ENCODE measurements at regions not wholly inside any gene's neighbourhood (a gene's known extent, or its start where the extent isn't known, plus 50 kb on each side); places are given as distances from the start of the nearest gene placed in this dataset.
"Not testable (repeated sequence)": the region's sequence is repeated elsewhere in the genome, so short reads cannot be mapped to it uniquely, and the experiment has no call there.

DNA sequence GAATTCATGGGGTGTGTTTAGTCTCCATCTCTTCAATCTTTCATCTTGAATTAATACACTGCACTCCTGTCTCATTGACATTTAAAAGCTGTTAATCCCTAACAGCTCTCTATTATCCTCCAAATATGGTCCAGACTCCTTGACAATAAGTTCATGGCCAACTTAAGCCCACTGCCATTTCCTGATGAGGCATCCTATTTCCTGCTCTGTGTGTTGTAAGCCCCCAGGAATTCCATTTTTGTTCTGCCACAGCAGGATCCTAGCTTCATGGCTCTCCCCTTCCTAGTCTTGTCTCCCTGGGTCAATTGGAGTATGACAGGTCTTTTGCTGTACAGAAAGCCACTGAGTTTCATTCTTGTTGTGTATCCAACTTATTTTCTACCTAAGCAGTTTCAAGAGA lies 218.8 kb downstream of the OTUD1 start:
- no peak for DNase-seq

DNA sequence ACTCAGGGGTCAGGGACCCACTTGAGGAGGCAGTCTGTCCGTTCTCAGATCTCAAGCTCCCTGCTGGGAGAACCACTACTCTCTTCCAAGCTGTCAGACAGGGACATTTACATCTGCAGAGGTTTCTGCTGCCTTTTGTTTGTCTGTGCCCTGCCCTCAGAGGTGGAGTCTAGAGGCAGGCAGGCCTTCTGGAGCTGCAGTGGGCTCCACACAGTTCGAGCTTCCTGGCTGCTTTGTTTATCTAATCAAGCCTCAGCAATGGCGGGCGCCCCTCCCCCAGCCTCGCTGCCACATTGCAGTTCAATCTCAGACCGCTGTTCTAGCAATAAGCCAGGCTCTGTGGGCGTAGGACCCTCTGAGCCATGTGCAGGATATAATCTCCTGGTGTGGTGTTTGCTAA lies 233.0 kb downstream of the OTUD1 start:
- not testable (repeated sequence) for DNase-seq

DNA sequence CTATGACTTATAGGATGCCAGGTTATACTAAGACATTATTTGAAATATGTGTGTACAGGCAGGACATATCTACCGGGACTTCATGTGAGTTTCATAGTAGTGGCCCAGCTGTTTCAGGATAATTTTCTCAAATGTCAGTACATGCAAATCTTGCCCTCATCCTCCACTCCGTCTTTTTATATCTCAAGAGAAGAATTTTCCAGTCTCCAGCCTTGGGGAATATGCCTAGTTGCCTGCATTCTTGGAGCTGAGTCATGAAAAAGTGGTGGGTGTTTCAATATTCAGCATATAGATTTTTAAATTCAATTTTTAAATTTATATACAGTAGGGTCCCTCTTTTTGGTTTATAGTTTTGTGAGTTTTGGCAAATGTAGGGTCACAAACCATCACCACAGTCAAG lies 236.7 kb downstream of the OTUD1 start:
- DNase-seq = no peak

DNA sequence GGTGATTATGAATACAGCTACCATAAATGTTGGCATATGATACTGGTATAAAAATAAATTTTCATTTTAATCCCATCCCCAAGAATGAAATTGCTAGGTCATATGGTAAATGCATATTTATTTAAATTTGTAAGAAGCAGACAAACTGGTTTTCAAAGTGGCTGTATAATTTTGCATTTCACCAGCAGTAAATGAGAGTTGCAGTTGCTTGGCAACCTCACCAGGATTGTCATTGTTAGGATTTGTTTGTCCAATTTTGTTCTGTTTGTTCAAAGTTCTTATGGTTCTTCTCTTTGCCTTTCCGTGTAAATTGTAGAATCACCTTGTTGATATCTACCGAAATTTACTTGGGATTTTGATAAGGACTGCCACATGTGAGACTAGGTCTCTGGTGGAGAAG lies 237.4 kb downstream of the OTUD1 start:
- DNase-seq = no peak

DNA sequence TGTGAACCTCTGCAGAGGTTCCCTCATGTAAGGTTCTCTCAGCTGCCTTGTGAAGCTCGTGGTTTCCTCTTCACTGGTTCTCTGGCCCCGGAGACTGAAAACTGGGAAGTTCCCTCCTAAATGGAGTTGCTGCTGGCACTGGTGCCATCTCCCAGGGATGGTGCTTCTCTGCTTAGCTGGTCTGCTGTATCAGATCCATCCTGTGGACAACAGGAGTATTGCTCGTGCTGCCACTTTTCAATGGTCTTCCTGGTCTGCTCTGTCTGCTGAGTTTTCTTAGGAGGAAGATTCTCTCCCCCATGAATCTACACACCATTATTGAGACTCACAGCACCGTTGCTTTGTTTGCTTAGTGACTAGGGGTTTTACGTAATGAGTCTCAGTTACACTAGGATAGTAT lies 247.8 kb downstream of the OTUD1 start:
- DNase-seq = no peak

DNA sequence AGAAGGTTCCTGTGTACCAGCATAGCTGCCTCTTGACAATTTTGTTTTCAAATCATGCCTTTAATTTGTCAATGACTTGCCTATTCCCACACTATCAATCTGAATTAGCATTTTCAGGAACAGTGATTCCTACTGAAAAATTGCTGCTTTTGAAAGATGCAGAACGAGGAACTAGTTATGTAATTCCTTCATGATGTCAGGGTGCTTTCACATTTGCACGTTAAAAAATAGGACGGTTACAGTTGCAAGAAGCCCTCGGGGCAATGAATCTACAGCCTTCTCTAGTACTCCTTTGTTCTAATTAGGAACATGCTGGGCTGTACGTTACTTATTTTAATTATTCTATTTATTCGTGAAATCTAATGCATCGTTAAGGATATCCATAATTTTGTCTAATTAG lies 253.9 kb downstream of the OTUD1 start:
- DNase-seq = no peak

DNA sequence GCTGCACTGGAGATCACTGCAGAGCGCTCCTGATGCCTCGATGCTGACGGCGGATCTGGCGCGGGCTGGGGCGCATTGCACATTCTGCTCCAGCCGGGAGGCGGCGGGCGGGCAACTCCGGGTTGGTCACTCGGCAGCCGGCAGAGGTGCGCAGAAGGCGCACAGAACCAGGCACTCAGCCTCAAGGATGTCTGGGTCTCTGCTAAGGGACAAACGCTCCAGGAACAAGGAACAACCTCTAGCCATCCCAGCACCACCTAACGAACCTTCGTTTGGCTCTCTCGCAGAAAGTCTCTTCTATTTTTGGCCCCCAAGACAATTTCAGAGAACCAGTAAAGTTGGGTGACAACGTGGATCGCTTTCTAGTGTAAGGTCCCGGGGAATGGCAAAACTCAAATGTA lies 254.6 kb downstream of the OTUD1 start:
- DNase-seq = peak; percentile 33

DNA sequence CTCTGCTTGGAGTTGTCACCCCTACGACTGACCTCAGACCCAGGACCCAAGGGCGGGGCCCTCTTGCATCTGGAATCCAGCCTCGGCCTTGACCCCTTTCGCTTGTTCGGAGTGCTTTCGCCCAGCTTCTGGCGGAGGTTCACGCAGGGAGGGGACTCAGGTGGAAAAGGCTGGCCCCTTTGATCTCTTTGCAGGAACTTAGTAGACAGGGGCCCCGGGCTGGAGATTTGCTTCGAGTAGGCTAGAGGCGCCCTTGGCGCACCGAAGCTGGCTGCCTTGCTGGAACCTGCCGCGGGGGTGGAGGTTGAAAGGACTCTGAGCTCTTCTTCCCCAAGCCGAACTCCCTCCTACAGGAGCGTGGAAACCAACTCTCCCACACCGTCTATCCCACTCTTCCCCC lies 255.1 kb downstream of the OTUD1 start:
- DNase-seq = peak; percentile 33

DNA sequence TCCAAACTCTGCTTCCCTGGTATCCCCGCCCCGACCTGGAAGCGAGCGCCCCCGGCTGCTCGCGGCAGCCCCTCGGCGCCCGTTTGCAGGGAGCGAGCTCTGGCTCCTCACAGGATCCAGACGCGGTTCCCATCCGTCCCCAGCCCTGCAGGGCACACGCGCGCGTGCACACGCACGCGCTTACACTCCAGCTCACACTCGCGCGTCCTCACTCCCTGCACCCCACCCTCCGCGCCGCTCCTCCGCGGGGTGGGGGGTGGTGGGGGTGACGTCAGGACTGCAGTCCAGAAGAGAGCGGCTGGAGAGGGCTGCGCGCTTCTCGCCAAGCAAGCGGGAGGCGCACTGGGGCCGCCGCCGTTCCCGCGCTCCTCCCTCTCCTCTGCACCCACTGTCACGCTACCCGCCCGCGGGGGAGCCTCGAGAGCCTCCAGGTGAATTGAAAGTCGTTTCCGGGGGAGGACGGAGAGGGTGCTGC lies 255.6 kb downstream of the OTUD1 start:
- peak; percentile 64 for DNase-seq

DNA sequence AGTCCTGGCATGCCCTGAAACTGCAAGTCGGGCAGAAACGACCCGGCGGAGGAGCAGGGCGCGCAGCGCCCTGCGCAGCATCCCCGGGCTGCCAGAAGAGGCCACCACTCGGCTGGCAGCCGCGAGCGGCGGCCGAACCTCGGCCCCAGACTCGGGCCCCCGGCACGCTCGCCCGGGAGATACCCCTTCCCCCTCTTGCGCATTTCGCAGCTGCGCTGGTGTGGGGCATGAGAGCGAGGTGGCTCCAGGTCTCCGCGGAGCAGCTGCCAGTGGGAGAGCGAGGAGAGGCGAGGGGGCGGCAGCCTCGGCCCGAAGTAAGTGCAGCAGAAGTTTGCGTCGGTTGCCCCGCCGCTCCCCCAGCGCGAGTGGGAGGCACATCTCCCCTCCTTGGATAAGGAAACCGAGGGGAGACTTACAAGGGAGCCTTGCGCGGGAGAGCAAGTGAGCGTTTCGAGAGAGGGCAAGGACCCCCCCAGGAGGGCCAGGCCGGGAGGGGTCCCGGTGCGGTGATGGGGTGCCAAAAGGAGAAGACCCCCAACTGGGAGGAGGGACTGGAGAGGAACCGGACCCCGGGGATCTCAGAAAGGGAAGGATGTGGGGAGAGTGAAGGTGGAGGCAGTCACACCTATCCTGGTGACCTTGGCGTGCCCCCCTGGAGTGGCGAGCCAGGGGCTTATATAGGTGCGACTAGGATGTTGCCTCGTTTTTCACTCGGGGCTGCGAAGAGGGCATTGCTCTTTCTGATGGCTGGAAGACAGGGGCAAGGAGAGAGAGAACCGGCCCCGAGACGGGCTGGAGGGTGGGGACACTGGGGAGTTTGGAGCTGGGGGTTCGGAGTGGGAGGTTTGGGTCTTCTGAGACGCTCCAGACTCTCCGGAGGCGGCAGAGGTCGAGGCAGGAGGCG lies 256.3 kb downstream of the OTUD1 start:
- peak; percentile 40 for DNase-seq

DNA sequence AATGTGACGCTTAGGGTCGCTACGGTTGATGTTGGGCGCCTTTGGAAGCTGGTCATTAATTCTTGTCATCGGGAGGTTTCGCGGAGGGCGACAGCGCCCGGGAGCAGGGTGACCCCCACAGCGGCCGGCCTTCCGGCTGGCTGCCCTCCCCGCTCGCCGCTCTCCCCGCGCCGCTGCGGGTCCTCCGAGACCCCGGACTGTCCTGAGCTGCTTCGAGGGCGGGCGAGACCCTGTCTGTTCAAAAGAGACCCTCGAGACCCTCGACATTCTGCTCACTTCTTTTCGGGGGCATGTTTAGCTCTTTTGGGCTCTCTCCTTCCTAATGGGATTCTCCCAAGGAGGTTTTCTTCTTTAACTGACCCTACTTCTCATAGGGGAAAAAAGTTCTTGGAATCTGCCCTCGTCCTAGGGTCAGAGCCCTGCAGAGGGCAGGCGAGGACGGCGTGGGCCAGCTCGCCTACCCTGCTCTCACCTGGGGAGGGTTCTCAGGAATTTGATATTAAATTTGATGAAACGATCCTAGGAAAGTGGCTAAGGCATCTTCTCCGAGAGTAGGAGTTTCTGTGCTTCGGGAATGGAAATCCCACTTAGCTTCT lies 257.0 kb downstream of the OTUD1 start:
- DNase-seq = no peak

DNA sequence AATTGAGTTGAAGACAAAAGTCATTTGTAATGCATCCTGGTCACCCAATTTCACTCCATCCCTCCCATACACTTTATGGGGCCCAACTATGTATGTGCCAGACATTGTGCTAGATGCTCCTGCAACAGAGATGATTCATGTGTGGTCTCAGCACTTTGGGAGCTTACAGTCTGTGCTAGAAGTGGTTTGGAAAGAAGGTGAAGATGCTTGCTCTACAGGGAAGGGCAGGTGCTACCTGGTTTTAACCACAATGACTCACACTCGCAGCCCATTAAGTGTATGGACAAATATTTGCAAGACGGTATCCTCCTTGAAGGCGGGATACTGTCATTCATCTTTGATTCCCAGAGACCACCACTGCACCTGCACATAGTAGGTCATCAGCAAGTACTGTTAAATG lies 257.6 kb downstream of the OTUD1 start:
- no peak for DNase-seq

DNA sequence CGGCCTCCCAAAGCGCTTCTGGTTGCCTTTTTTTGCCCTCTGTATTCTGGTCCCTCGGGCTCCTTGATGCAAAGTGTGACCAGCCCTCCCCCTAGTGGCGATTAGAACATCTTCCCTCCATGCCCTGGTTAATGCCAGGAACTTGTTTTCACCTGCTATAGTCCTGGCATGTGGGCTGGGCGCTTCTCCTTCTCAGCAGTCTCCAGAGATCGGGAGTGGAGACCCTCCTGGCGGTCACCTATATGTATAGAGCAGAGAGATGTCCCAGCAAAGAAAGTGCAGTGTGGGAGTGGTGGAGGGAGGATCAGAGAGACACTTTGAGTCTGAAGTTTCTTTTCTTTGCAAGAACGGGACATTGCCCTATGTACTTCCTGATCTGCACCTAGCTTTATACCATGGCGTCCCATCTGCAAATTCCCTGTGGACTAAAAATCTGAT lies 264.1 kb downstream of the OTUD1 start:
- peak; percentile 40 for DNase-seq

DNA sequence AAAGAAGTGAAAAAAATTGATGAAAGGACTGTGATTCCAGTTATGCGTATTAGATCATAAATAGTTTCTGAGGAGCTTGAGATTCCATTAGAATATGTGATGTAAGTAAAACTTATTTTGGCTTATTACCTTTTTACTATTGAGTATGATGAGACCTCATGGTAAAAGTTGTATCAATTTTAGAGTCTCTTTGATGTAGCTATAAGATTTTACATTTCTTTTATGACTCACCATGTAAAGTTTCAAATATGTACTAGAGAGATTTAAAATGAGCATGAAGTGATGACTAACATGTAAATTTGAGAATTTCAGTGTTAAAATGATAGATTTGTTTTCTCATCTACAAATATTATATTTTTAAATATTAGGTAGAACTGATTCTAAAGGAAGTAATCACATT lies 276.5 kb downstream of the OTUD1 start:
- DNase-seq = no peak

DNA sequence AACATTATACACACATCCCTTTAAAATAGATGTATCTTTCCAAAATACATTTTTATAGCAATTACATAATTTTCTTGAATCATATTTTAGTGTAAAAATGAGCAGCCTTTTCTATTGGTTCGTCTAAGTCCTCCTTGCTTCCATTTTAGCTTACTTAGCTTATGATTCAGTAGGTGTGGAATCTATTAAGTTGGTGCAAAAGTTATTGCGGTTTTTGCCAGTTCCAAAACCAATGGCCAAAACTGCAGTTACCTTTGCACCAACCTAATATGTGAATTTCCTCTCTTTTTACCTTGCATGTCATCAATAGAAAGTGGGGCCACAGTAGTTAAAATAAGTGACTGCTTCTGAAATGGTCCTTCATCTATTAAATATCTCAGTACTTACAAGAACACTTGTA lies 279.0 kb downstream of the OTUD1 start:
- no peak for DNase-seq

DNA sequence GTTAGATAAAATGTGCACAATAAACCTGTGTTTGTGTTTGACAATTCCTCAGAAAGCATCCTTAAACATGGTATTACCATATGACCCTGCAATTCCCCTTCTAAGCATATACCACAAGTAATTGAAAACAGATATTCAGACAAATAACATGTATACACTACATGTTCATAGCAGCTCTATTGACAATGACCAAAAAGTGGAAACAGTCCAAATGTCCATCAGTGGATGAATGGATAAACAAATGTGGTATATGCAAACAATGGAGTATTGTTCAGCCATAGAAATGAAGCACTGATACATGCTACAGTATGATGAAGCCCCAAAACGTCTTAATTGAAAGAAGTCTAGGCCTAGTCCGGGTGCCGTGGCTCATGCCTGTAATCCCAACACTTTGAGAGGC lies 280.1 kb downstream of the OTUD1 start:
- no peak for DNase-seq

DNA sequence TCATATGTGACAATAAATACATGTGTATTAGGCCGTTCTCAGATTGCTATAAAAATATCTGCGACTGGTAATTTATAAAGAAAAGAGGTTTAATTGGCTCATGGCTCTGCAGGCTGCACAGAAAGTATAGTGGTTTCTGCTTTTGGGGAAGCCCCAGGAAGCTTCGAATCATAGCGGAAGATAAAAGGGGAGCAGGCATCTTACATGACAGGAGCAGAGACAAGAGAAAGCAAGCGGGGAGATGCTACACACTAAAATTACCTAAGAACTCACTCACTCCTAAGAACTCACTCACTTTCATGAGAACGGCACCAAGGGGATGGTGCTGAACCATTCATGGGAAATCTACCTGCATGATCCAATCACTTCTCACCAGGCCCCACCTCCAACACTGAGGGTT lies 284.9 kb downstream of the OTUD1 start:
- DNase-seq = no peak

DNA sequence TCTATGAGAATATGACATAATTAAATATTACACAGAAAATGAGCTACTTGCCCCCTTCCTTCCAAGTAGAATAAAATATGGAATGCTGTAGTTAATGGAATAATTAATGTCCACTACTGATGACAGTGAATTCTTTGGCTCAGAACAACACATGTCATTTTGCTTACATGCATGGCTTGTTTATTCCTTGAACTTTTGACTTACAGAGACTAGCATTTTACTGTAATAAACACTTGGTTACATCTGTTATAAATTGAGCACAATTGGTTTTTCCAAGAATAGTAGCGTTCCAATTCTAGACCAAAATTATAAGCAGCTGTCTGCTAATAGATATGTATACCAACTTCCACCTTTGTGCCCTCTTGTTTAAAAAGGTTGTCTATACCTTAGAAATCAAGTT lies 286.7 kb downstream of the OTUD1 start:
- DNase-seq = no peak

DNA sequence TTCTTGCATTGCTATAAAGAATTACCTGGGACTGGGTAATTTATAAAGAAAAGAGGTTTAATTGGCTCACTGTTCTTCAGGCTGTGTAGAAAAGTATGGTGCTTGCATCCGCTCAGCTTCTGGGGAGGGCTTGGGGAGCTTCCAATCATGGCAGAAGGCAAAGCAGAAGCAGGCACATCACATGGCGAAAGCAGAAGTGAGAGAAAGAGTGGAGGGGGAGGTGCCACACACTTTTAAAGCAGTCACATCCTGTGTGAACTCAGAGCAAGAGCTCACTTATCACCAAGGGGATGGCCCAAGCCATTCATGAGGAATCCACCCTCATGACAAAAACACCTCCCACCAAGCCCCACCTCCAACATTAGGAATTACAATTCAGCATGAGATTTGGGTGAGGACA lies 303.5 kb downstream of the OTUD1 start:
- DNase-seq = no peak

DNA sequence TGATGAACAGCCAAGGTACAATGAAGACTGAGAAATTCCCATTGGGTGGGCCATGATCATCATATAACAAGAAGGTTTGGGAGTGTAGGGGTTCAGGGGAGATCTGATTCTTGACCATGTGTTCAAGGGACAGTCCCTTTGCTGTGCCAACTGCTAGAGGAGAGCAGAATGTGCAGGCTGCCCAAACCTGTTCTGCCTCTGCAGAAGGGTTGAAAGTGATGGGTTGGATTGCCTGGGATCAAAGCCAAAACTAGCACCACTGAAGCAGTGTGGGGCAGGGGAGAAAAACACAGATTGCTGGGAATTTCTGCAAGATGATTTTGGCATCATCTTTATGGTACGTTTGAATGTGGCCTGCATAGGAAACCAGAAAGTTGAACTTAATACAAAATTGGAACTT lies 303.9 kb downstream of the OTUD1 start:
- DNase-seq = no peak

DNA sequence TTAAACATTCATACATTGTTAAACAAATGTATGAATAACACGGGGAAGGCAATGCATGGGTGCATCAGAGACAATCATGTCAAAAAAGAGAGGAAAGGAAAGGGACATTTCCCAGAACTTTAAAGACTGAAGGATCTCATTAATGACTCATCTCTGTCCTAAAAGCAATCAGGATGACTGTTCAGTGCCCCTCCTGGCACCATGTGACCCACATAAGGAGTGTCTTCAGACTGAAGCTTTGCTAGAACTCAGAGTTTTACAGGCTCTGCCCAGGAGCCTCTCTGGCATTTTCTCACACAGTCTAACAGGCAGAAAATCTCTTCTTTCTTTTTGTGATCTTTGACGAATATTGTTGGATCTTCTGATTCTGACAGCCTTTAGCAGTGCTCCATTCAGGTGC lies 315.3 kb downstream of the OTUD1 start:
- DNase-seq = no peak

DNA sequence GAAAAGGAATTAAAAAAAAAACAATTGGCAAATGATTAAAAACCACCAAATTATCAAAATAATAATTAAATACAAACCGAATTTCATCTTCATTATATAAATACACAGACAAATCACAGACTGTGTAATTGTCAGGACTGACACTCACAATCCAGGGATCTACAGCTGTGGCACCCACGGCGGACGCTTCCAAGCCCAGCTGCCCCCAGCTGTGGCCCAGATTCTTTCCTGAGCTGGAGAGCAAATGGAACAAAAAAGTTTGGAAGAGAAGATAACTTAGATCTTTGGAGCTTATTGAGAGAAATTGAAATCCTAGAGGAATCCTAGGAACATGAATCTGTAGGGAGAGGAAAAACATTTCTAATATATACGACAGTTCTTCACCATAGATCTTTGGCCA lies 316.1 kb downstream of the OTUD1 start:
- no peak for DNase-seq

DNA sequence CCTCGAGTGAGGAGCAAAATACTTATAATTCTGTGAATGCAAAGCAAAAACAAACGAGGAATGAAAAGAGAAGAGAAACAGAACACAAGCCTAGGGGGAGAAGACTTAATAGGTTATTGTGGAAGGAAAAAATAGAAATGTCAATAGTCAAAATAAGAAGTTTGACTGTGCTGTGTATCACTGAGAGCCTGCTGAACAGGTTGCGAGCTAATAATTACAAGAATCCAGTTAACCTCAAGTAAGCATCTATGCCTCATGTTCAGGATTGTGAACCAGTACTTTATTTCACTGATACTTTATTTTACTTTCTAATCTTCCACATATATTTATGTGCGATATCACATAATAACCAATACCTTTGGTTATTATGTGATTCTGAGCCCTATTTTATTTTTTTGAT lies 316.7 kb downstream of the OTUD1 start:
- no peak for DNase-seq

DNA sequence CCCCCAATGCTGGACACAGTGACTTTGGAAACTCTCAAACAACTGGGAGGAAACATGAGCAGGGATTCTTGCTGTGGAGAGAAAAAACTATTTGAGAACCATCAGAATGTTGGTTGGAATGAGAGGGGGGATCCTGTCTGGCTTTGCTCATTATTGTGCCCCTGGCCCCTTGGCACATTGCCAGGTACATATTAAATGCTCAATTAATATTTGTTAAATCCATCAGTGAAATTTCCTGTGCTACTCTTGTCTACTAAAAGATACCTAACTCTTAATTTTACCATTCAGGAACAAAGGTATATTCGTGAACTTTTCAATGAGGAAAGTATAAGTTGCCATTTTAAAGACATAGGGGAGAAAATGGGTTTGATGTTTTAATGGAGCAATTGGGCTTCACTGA lies 329.4 kb downstream of the OTUD1 start:
- no peak for DNase-seq

DNA sequence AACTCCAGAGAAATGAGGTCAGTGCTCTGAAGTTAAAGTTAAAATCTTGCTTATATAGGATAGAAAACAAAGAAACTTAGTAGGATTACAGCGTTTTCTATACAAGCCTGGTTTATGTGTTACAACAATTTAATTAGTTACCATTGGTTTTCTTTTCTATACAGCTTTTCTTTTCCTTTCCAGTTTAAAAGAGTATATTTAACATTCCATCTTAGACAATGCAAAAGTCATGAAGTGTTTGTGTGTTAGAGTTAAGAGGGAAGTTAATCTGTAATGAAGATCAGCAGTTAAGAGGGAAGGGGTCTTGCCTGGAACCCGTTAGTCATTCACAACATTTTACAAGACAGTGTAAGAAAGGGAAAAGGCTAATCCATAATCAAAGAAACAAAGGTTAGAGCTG lies 338.3 kb downstream of the OTUD1 start:
- no peak for DNase-seq
